Endothelial cell of umbilical vein (primary cell): ENCODE measurements at regions not wholly inside any gene's neighbourhood (a gene's known extent, or its start where the extent isn't known, plus 50 kb on each side); places are given as distances from the start of the nearest gene placed in this dataset.

Experiments
- BruUV-seq: library from RNA; stranded (reverse); fragments of 400-500 nt; replicated peaks from 2 replicates; lab custom pipeline; 2021; lab: Mats Ljungman, UMichigan
- CTCF ChIA-PET: fragments of 300-600, 350-600 bp; sonication (Branson Sonifier 250); formaldehyde crosslinking; loops from one replicate; lab custom pipeline; 2021; ENCODE audit warnings: antibody characterized with exemption, inconsistent platforms; lab: Charles Lee
- POLR2A ChIA-PET: fragments of 300-600, 350-600 bp; sonication (Branson Sonifier 250); formaldehyde crosslinking; loops from one replicate; lab custom pipeline; 2021; ENCODE audit warnings: antibody characterized with exemption, inconsistent platforms; lab: Charles Lee
- DNase-seq: peaks from one replicate; pipeline ENCODE4 v3.0.0-alpha.2; 2011; ENCODE audit warnings: low read depth, low spot score
- FAIRE-seq: peaks from 2 replicates; lab custom pipeline; 2011; peaks lifted over from hg19 to GRCh38; lab: Jason Lieb, UNC
- H2AFZ ChIP-seq: 2 replicates; pipeline ENCODE4 v1.6.0; 2012; ENCODE audit warnings: low read depth, low read length, control low read depth, inconsistent platforms
- H3K27ac ChIP-seq: 2 replicates; pipeline ENCODE4 v1.5.1; 2011; ENCODE audit warnings: low read depth, mild to moderate bottlenecking, control low read depth, low read length, moderate library complexity; ENCODE audit not compliant: insufficient read depth
- H3K27me3 ChIP-seq, 2 experiments: 2 replicates each; pipeline versions ENCODE4 v1.6.0 to v1.6.1; 2011; ENCODE audit warnings: low read length in 2 of 2, mixed read lengths in 1 of 2; ENCODE audit not compliant: control insufficient read depth in 2 of 2, insufficient read depth in 2 of 2
- H3K36me3 ChIP-seq, 2 experiments: 2 replicates in 1 of 2; 3 replicates in 1 of 2; pipeline ENCODE4 v1.5.1; 2011; ENCODE audit warnings: low read length in 2 of 2, mild to moderate bottlenecking in 1 of 2, moderate library complexity in 1 of 2; ENCODE audit not compliant: control insufficient read depth in 2 of 2, insufficient read depth in 2 of 2; ENCODE audit errors: extremely low read depth in 1 of 2
- H3K4me1 ChIP-seq: 3 replicates; pipeline ENCODE4 v1.5.1; 2011; ENCODE audit warnings: mild to moderate bottlenecking, low read length; ENCODE audit not compliant: control insufficient read depth, insufficient read depth; ENCODE audit errors: extremely low read depth
- H3K4me2 ChIP-seq: 2 replicates; pipeline ENCODE4 v1.6.1; 2011; ENCODE audit warnings: low read length, control low read depth, mixed read lengths; ENCODE audit not compliant: insufficient read depth
- H3K4me3 ChIP-seq, 3 experiments: fragments of 200-600 bp in 1 of 3; sonication (generic), shearing (Covaris generic) in 1 of 3; replicated peaks in 1 of 3; 2 replicates each; pipeline ENCODE4 v1.5.1; 2011 to 2016; ENCODE audit warnings: control low read depth in 3 of 3, low read length in 3 of 3, mild to moderate bottlenecking in 2 of 3, inconsistent platforms in 1 of 3, low read depth in 1 of 3, moderate library complexity in 1 of 3; ENCODE audit not compliant: insufficient read depth in 1 of 3
- H3K79me2 ChIP-seq: 2 replicates; pipeline ENCODE4 v1.6.0; 2012; ENCODE audit warnings: low read length, inconsistent platforms; ENCODE audit not compliant: control insufficient read depth, insufficient read depth
- H3K9ac ChIP-seq: replicated peaks from 2 replicates; pipeline ENCODE3; 2011; ENCODE audit warnings: low read length, control low read depth; ENCODE audit not compliant: insufficient read depth; ENCODE audit errors: extremely low read depth
- H3K9me1 ChIP-seq: replicated peaks from 3 replicates; pipeline ENCODE4 v1.6.0; 2011; ENCODE audit warnings: mild to moderate bottlenecking, low read length; ENCODE audit not compliant: control insufficient read depth, insufficient read depth; ENCODE audit errors: extremely low read depth
- H3K9me3 ChIP-seq: replicated peaks from 2 replicates; pipeline ENCODE4 v1.5.1; 2012; ENCODE audit warnings: low read length, inconsistent platforms; ENCODE audit not compliant: control insufficient read depth, insufficient read depth
- H4K20me1 ChIP-seq: replicated peaks from 2 replicates; pipeline ENCODE3; 2011; ENCODE audit warnings: mild to moderate bottlenecking, low read length; ENCODE audit not compliant: control insufficient read depth, insufficient read depth; ENCODE audit errors: extremely low read depth
- EZH2 ChIP-seq: IDR thresholded peaks from 2 replicates; pipeline ENCODE4 v1.6.1; 2012; ENCODE audit warnings: borderline replicate concordance, low read depth, mild to moderate bottlenecking, moderate library complexity, low read length, inconsistent platforms; ENCODE audit not compliant: severe bottlenecking
- FOS ChIP-seq: IDR thresholded peaks from 2 replicates; pipeline ENCODE4 v1.6.1; 2011; ENCODE audit warnings: mild to moderate bottlenecking, low read length, moderate library complexity, borderline replicate concordance; ENCODE audit not compliant: insufficient read depth
- GATA2 ChIP-seq: IDR thresholded peaks from 2 replicates; pipeline ENCODE4 v1.7.0; 2011; ENCODE audit warnings: low read depth, mild to moderate bottlenecking, moderate library complexity, mixed read lengths, low read length; ENCODE audit not compliant: insufficient read length, insufficient read depth
- JUN ChIP-seq: IDR thresholded peaks from 2 replicates; pipeline ENCODE4 v1.6.1; 2011; ENCODE audit warnings: borderline replicate concordance, low read depth; ENCODE audit not compliant: insufficient read length, insufficient read depth
- MAX ChIP-seq: IDR thresholded peaks from 2 replicates; pipeline ENCODE4 v1.6.1; 2011; ENCODE audit not compliant: insufficient read depth, insufficient read length
- MYC ChIP-seq: IDR thresholded peaks from one replicate; pipeline ENCODE4 v1.6.1; 2011; ENCODE audit warnings: mild to moderate bottlenecking, low read depth, low read length
- POLR2A ChIP-seq: IDR thresholded peaks from 2 replicates; pipeline ENCODE4 v1.6.1; 2012; ENCODE audit warnings: low read depth, mild to moderate bottlenecking, control low read depth, low read length
- POLR2AphosphoS5 ChIP-seq: IDR thresholded peaks from 2 replicates; pipeline ENCODE4 v1.6.1; 2012; ENCODE audit warnings: low read depth, mild to moderate bottlenecking, control low read depth, low read length, moderate library complexity; ENCODE audit not compliant: insufficient read depth
- dilution Hi-C: fragments of 300-500 bp; cut with MboI; formaldehyde crosslinking; loops from one replicate; pipeline ENCODE4 v1.15.0; 2019; ENCODE audit warnings: low sequenced_read_pairs; ENCODE audit not compliant: extremely low pct_ligation_motif_present
- intact Hi-C: fragments of 100-400 bp; cut with micrococcal nuclease; formaldehyde crosslinking; loops from one replicate; pipeline ENCODE4 v1.10.0; 2022
- TF ChIP-seq, protein P1 (sequence below), 2 donors: IDR thresholded peaks; 1 replicate in 1 of 2; 2 replicates in 1 of 2; pipeline ENCODE4 v1.5.1; 2011; ENCODE audit warnings: low read length in 2 of 2, mild to moderate bottlenecking in 2 of 2, moderate library complexity in 2 of 2, control low read depth in 1 of 2, inconsistent platforms in 1 of 2, low read depth in 1 of 2; ENCODE audit not compliant: insufficient read depth in 1 of 2; ENCODE audit errors: extremely low read depth in 1 of 2

DNA sequence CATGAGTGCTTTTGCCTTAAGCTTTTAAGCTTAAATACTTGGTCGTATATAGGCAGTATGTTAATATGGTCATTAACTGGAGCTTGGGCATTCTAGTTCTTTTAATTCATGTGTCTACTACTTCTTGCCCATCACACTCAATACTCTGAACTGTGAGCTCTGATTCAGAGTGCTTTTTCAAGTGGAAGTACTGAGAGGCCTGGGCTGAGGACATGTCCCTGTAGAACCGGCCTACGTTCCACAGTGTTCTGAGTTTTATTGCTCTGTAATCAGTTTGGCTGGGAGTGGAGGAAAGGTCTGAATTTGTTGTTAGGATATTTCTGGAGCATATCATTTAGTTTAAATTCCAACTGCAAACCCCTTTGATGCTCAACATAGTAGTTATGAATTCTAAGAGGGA is 1744.8 kb upstream of the MIR17HG start:
- ChIA-PET CTCF (no interaction called here), POLR2A (no interaction called here)
- intact Hi-C loops (no loop called here), dilution Hi-C loops (no loop called here)
- H2AFZ ChIP-seq = no peak overlapping the region
- FAIRE-seq (no peak), DNase-seq (no peak)
- no TSS peak for BruUV-seq
- no peaks in the 10 kb centered on the region for H3K79me2 ChIP-seq
- H3K27me3 ChIP-seq = no peaks in the 10 kb centered on the region
- no peak overlapping the region for H3K4me3 ChIP-seq
- H3K36me3 ChIP-seq = no peaks in the 10 kb centered on the region
- no peaks in the 10 kb centered on the region for H4K20me1 ChIP-seq
- no peaks in the 10 kb centered on the region for H3K9me3 ChIP-seq
- TF ChIP-seq MAX (no peak), POLR2AphosphoS5 (no peak), GATA2 (no peak), EZH2 (no peak), JUN (no peak), FOS (no peak), POLR2A (no peak), MYC (no peak)
- TF ChIP-seq, protein P1, sequence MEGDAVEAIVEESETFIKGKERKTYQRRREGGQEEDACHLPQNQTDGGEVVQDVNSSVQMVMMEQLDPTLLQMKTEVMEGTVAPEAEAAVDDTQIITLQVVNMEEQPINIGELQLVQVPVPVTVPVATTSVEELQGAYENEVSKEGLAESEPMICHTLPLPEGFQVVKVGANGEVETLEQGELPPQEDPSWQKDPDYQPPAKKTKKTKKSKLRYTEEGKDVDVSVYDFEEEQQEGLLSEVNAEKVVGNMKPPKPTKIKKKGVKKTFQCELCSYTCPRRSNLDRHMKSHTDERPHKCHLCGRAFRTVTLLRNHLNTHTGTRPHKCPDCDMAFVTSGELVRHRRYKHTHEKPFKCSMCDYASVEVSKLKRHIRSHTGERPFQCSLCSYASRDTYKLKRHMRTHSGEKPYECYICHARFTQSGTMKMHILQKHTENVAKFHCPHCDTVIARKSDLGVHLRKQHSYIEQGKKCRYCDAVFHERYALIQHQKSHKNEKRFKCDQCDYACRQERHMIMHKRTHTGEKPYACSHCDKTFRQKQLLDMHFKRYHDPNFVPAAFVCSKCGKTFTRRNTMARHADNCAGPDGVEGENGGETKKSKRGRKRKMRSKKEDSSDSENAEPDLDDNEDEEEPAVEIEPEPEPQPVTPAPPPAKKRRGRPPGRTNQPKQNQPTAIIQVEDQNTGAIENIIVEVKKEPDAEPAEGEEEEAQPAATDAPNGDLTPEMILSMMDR (IDR thresholded peaks at IDR 0.05; ENCODE audit: extremely low read depth in 1 of 2, insufficient read depth in 1 of 2, low read depth in 1 of 2, low read length in 2 of 2) = no peak
- no peak overlapping the region for H3K4me2 ChIP-seq
- H3K9ac ChIP-seq = no peak overlapping the region
- H3K27ac ChIP-seq = no peak overlapping the region
- H3K9me1 ChIP-seq = no peaks in the 10 kb centered on the region
- no peaks in the 10 kb centered on the region for H3K4me1 ChIP-seq
